A549 (cell line): ENCODE measurements at regions not wholly inside any gene's neighbourhood (a gene's known extent, or its start where the extent isn't known, plus 50 kb on each side); places are given as distances from the start of the nearest gene placed in this dataset.

Experiments used
- ATAC-seq, 2 experiments: fragments of 200-7000 bp in 1 of 2; fragments of >200 bp in 1 of 2; cut with Nextera tagmentation in 1 of 2; cut with Tn5 transposase in 1 of 2; 3 replicates each; pipeline versions ENCODE4 v1.8.0 to v1.9.1; 2018 to 2020; ENCODE audit warnings: mild to moderate bottlenecking in 1 of 2, moderate library complexity in 1 of 2
- CTCF ChIA-PET: fragments of 300-600 bp; sonication (Branson Sonifier 250); formaldehyde crosslinking; extraction: SDS; loops from one replicate; lab custom pipeline; 2021; ENCODE audit warnings: antibody characterized with exemption, inconsistent platforms; lab: Yijun Ruan, JAX
- POLR2A ChIA-PET: fragments of 350-600 bp; formaldehyde crosslinking; extraction: SDS; loops from one replicate; lab custom pipeline; 2021; ENCODE audit warnings: antibody characterized with exemption, inconsistent platforms; lab: Yijun Ruan, JAX
- DNase-seq, 2 experiments: peaks; one replicate each; pipeline versions ENCODE4 v3.0.0 to v3.0.0-alpha.2; 2011 to 2016; ENCODE audit warnings: low read depth in 1 of 2, low spot score in 1 of 2
- FAIRE-seq: peaks from 2 replicates; lab custom pipeline; 2011; peaks lifted over from hg19 to GRCh38; lab: Jason Lieb, UNC
- H3K27ac ChIP-seq, 2 experiments: fragments of >200 bp; sonication (Bioruptor Twin); formaldehyde crosslinking; 3 replicates each; pipeline ENCODE4 v1.5.1; 2016 to 2017
- H3K4me1 ChIP-seq: fragments of >200 bp; sonication (Bioruptor Twin); formaldehyde crosslinking; 3 replicates; pipeline ENCODE4 v1.6.1; 2016
- H3K4me2 ChIP-seq: fragments of >200 bp; sonication (Bioruptor Twin); formaldehyde crosslinking; 3 replicates; pipeline ENCODE4 v1.6.1; 2016
- H3K4me3 ChIP-seq: fragments of >200 bp; sonication (Bioruptor Twin); formaldehyde crosslinking; 3 replicates; pipeline ENCODE4 v1.5.1; 2016
- H3K9me3 ChIP-seq: fragments of >200 bp; sonication (Bioruptor Twin); formaldehyde crosslinking; 3 replicates; pipeline ENCODE4 v1.6.1; 2016
- CEBPB ChIP-seq, 2 experiments: fragments of >200 bp in 1 of 2; sonication (Bioruptor Twin) in 1 of 2; formaldehyde crosslinking in 1 of 2; IDR thresholded peaks; 2 replicates each; pipeline ENCODE4 v1.6.1; 2012 to 2016
- CHD4 ChIP-seq: fragments of 200-600 bp; sonication (generic); IDR thresholded peaks from 2 replicates; pipeline ENCODE4 v1.6.1; 2016; ENCODE audit warnings: antibody characterized with exemption, mild to moderate bottlenecking, borderline replicate concordance
- ESRRA ChIP-seq: fragments of 150-350 bp; IDR thresholded peaks from 2 replicates; pipeline ENCODE4 v1.6.1; 2014; ENCODE audit warnings: mild to moderate bottlenecking, low read length, borderline replicate concordance
- FOSB ChIP-seq: fragments of 250-450 bp; sonication (Bioruptor Pico); IDR thresholded peaks from 2 replicates; pipeline ENCODE4 v1.5.0; 2020; ENCODE audit warnings: mild to moderate bottlenecking, moderate library complexity
- HOXB13 ChIP-seq: fragments of 250-450 bp; sonication (Bioruptor Pico); IDR thresholded peaks from 2 replicates; pipeline ENCODE4 v1.5.0; 2020; ENCODE audit warnings: low read depth, mild to moderate bottlenecking, moderate library complexity
- NFE2L2 ChIP-seq: fragments of 150-350 bp; conservative IDR thresholded peaks from 2 replicates; pipeline ENCODE4 v1.6.1; 2014; ENCODE audit warnings: low read length
- RCOR1 ChIP-seq: fragments of 150-350 bp; IDR thresholded peaks from 2 replicates; pipeline ENCODE4 v1.6.1; 2014; ENCODE audit warnings: antibody characterized with exemption, low read length, low read depth
- TFCP2L1 ChIP-seq: fragments of 250-450 bp; sonication (Bioruptor Pico); IDR thresholded peaks from 2 replicates; pipeline ENCODE4 v1.5.0; 2021; ENCODE audit warnings: mild to moderate bottlenecking
- WGBS: methylation state at CpG from one replicate; pipeline ENCODE4 v1.1.6; 2017; ENCODE audit errors: missing lambda C conversion rate; 5-methylcytosine and 5-hydroxymethylcytosine counted together
- TF ChIP-seq, protein P1 (sequence below): IDR thresholded peaks from 2 replicates; pipeline ENCODE4 v1.6.1; 2012
- TF ChIP-seq, protein P2 (sequence below): fragments of 250-450 bp; sonication (Bioruptor Pico); IDR thresholded peaks from 2 replicates; pipeline ENCODE4 v1.5.0; 2020; ENCODE audit warnings: low read depth, mild to moderate bottlenecking, moderate library complexity
- TF ChIP-seq, protein P3 (sequence below): fragments of 200-600 bp; sonication (generic); IDR thresholded peaks from 2 replicates; pipeline ENCODE4 v1.6.1; 2016; ENCODE audit warnings: antibody characterized with exemption, mild to moderate bottlenecking, moderate library complexity
- TF ChIP-seq, protein P4 (sequence below): fragments of >200 bp; sonication (Bioruptor Twin); formaldehyde crosslinking; IDR thresholded peaks from 3 replicates; pipeline ENCODE4 v1.5.1; 2016

DNA sequence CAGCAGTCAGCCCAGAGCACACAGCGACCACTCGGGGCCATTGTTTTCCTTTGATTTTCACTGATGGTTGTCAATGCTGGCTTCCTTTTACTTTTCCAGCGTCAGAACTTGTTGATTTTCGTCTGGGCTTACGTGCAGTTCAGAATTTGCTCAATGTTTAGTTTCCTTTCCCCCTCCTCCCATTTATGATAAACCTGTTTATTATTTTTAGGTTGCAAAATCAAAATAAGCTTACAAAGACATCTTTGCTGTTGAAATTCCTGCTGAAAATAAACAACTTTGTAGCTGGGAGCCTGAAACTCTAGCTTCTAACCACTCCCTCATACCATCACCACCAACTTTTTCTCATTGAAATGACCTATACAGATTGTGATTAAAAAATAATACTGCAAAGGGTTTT, 83.1 kb upstream of the LYZL1 start:
- POLR2A ChIA-PET, result no interaction called here
- DNase-seq, result no peak
- H3K4me2 ChIP-seq, result no peak overlapping the region

DNA sequence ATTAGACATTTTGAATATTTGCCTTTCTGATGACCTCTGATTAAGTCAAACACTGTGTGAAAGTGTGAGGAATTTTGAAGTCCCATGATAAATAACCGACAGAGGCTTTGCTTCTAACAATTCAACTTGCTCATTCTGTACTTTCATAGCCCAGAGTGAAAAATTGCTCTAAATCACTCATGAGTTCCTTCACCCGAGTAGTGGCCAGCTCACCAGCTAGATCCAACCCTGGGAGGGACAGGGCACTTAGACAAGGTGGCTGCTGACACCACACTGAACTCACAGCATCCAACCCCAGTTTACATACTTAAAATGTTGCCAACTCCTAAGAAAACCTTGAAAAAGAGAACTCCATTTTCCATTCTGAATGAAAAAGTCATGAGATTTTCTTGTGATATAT, 80.0 kb upstream of the LYZL1 start:
- ChIA-PET POLR2A (no interaction called here), CTCF (no interaction called here)
- peaks cover 11% of the 10 kb centered on the region; the same call in 2 of the 3 replicates for H3K9me3 ChIP-seq
- no peak overlapping the region for H3K4me2 ChIP-seq
- no peaks in the 10 kb centered on the region for H3K4me1 ChIP-seq
- ATAC-seq, result no peak
- 13% methylated on average over 2 of the region's 2 CpGs for WGBS
- FAIRE-seq, result no peak
- no peak overlapping the region for H3K4me3 ChIP-seq
- DNase-seq, result no peak
- TF ChIP-seq, protein P1, sequence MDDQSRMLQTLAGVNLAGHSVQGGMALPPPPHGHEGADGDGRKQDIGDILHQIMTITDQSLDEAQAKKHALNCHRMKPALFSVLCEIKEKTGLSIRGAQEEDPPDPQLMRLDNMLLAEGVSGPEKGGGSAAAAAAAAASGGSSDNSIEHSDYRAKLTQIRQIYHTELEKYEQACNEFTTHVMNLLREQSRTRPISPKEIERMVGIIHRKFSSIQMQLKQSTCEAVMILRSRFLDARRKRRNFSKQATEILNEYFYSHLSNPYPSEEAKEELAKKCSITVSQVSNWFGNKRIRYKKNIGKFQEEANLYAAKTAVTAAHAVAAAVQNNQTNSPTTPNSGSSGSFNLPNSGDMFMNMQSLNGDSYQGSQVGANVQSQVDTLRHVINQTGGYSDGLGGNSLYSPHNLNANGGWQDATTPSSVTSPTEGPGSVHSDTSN, result no peak
- TF ChIP-seq, protein P2, sequence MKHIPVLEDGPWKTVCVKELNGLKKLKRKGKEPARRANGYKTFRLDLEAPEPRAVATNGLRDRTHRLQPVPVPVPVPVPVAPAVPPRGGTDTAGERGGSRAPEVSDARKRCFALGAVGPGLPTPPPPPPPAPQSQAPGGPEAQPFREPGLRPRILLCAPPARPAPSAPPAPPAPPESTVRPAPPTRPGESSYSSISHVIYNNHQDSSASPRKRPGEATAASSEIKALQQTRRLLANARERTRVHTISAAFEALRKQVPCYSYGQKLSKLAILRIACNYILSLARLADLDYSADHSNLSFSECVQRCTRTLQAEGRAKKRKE (CRISPR knock-in tag), result no peak
- TF ChIP-seq RCOR1, result no peak
- TF ChIP-seq NFE2L2, result no peak
- TF ChIP-seq CHD4, result no peak
- TF ChIP-seq, protein P3, sequence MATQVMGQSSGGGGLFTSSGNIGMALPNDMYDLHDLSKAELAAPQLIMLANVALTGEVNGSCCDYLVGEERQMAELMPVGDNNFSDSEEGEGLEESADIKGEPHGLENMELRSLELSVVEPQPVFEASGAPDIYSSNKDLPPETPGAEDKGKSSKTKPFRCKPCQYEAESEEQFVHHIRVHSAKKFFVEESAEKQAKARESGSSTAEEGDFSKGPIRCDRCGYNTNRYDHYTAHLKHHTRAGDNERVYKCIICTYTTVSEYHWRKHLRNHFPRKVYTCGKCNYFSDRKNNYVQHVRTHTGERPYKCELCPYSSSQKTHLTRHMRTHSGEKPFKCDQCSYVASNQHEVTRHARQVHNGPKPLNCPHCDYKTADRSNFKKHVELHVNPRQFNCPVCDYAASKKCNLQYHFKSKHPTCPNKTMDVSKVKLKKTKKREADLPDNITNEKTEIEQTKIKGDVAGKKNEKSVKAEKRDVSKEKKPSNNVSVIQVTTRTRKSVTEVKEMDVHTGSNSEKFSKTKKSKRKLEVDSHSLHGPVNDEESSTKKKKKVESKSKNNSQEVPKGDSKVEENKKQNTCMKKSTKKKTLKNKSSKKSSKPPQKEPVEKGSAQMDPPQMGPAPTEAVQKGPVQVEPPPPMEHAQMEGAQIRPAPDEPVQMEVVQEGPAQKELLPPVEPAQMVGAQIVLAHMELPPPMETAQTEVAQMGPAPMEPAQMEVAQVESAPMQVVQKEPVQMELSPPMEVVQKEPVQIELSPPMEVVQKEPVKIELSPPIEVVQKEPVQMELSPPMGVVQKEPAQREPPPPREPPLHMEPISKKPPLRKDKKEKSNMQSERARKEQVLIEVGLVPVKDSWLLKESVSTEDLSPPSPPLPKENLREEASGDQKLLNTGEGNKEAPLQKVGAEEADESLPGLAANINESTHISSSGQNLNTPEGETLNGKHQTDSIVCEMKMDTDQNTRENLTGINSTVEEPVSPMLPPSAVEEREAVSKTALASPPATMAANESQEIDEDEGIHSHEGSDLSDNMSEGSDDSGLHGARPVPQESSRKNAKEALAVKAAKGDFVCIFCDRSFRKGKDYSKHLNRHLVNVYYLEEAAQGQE, result no peak
- no peak for TF ChIP-seq FOSB (CRISPR knock-in tag)
- TF ChIP-seq HOXB13 (CRISPR knock-in tag), result no peak
- TF ChIP-seq, all 56 proteins: peak for 0
- H3K27ac ChIP-seq, result no peak overlapping the region

More for the DNA sequence above, 83.1 kb upstream of the LYZL1 start:
- H3K4me3 ChIP-seq, result no peak overlapping the region
- no peak for FAIRE-seq
- TF ChIP-seq TFCP2L1 (no peak), ESRRA (no peak)
- TF ChIP-seq, protein P4, sequence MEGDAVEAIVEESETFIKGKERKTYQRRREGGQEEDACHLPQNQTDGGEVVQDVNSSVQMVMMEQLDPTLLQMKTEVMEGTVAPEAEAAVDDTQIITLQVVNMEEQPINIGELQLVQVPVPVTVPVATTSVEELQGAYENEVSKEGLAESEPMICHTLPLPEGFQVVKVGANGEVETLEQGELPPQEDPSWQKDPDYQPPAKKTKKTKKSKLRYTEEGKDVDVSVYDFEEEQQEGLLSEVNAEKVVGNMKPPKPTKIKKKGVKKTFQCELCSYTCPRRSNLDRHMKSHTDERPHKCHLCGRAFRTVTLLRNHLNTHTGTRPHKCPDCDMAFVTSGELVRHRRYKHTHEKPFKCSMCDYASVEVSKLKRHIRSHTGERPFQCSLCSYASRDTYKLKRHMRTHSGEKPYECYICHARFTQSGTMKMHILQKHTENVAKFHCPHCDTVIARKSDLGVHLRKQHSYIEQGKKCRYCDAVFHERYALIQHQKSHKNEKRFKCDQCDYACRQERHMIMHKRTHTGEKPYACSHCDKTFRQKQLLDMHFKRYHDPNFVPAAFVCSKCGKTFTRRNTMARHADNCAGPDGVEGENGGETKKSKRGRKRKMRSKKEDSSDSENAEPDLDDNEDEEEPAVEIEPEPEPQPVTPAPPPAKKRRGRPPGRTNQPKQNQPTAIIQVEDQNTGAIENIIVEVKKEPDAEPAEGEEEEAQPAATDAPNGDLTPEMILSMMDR, result no peak
- H3K9me3 ChIP-seq, result peaks cover 11% of the 10 kb centered on the region; the same call in 2 of the 3 replicates
- 43% methylated on average over 5 of the region's 5 CpGs for WGBS
- no peak overlapping the region for H3K27ac ChIP-seq
- no peaks in the 10 kb centered on the region for H3K4me1 ChIP-seq
- ATAC-seq, result no peak
- CTCF ChIA-PET, result no interaction called here

DNA sequence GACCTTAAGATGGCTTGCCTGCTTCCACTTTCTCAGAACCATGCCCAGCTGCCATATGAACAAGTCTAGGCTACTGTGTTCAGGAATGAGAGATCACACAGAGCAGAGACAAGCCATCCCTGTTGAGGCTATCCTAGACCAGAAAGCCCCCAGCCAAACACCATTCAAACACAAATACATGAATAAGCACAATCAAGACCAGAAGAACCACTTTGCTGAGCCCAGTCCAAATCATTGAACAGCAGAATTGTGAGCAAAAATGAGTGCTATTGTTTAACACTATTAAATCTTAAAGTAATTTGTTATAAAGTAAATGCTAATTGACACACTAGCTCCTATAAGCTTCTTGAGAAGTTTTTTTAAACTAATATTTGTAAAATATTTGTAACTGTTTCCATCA, 79.0 kb upstream of the LYZL1 start:
- DNase-seq, result no peak
- FAIRE-seq, result no peak
- Histone ChIP-seq H3K9me3 (peaks cover 11% of the 10 kb centered on the region; the same call in 2 of the 3 replicates), H3K4me1 (no peaks in the 10 kb centered on the region), H3K4me2 (no peak overlapping the region), H3K4me3 (no peak overlapping the region), H3K27ac (no peak overlapping the region)
- CTCF ChIA-PET, result interaction anchor here (1.1 kb wide), 1 partner anchor 34 kb away, joined by 5 read pairs; no protein-coding TSS in a partner anchor
- no peak for TF ChIP-seq CEBPB (IDR thresholded peaks at IDR 0.05)
- POLR2A ChIA-PET, result no interaction called here
- no peak for ATAC-seq
